NCI-H2107 treated with DMSO at 0.1 percent for 48 hours (cell line): ENCODE measurements at regions not wholly inside any gene's neighbourhood (a gene's known extent, or its start where the extent isn't known, plus 50 kb on each side); places are given as distances from the start of the nearest gene placed in this dataset.
"Not testable (repeated sequence)": the region's sequence is repeated elsewhere in the genome, so short reads cannot be mapped to it uniquely, and the experiment has no call there.

Source experiments
- DNase-seq: peaks from one replicate; lab custom pipeline; 2025; ENCODE audit not compliant: unreplicated experiment; lab: John Stamatoyannopoulos, UW

GRCh38 chrX:27162496-27162895 is 300.6 kb downstream of the PPP4R3C start:
- DNase-seq: no peak

GRCh38 chrX:27156921-27157320 is 306.2 kb downstream of the PPP4R3C start:
- not testable (repeated sequence) for DNase-seq

GRCh38 chrX:27136325-27136724 is 326.8 kb downstream of the PPP4R3C start:
- DNase-seq: no peak

- no peak for DNase-seq
Measured at GRCh38 chrX:27132862-27133261, 330.3 kb downstream of the PPP4R3C start.

GRCh38 chrX:27087176-27087575 is 376.0 kb downstream of the PPP4R3C start:
- DNase-seq: not testable (repeated sequence)

- no peak for DNase-seq
Measured at GRCh38 chrX:27086237-27086636, 376.9 kb downstream of the PPP4R3C start.

- no peak for DNase-seq
Measured at GRCh38 chrX:27085346-27085745, 377.8 kb downstream of the PPP4R3C start.

GRCh38 chrX:27078371-27078770 is 384.8 kb downstream of the PPP4R3C start:
- no peak for DNase-seq

GRCh38 chrX:27057883-27058282 is 405.3 kb downstream of the PPP4R3C start:
- no peak for DNase-seq

GRCh38 chrX:27039332-27039731 is 423.8 kb downstream of the PPP4R3C start:
- no peak for DNase-seq

GRCh38 chrX:27008486-27008885 is 454.7 kb downstream of the PPP4R3C start:
- no peak for DNase-seq

GRCh38 chrX:26999634-27000033 is 463.5 kb downstream of the PPP4R3C start:
- no peak for DNase-seq

- DNase-seq: no peak
Measured at GRCh38 chrX:26958261-26958660, 504.9 kb downstream of the PPP4R3C start.

- DNase-seq: no peak
Measured at GRCh38 chrX:26954029-26954428, 509.1 kb downstream of the PPP4R3C start.

GRCh38 chrX:26952213-26952612 is 510.9 kb downstream of the PPP4R3C start:
- DNase-seq: no peak

- DNase-seq: no peak
Measured at GRCh38 chrX:26927419-26927818, 535.7 kb downstream of the PPP4R3C start.

GRCh38 chrX:26925088-26925487 is 538.1 kb downstream of the PPP4R3C start:
- no peak for DNase-seq

GRCh38 chrX:26922278-26922677 is 540.9 kb downstream of the PPP4R3C start:
- DNase-seq: no peak

GRCh38 chrX:26918631-26919030 is 544.5 kb downstream of the PPP4R3C start:
- DNase-seq: peak; percentile 4

GRCh38 chrX:26916991-26917390 is 546.1 kb downstream of the PPP4R3C start:
- DNase-seq: no peak

GRCh38 chrX:26915064-26915463 is 548.1 kb downstream of the PPP4R3C start:
- DNase-seq: no peak

GRCh38 chrX:26914232-26914631 is 548.9 kb downstream of the PPP4R3C start:
- no peak for DNase-seq

- DNase-seq: not testable (repeated sequence)
Measured at GRCh38 chrX:26911785-26912184, 551.4 kb downstream of the PPP4R3C start.

- DNase-seq: no peak
Measured at GRCh38 chrX:26909728-26910127, 553.4 kb downstream of the PPP4R3C start.
